ENCODE measurements at regions not wholly inside any gene's neighbourhood (a gene's known extent, or its start where the extent isn't known, plus 50 kb on each side); places are given as distances from the start of the nearest gene placed in this dataset.

GRCh38 chr6:132088150-132088549 is 137.0 kb upstream of the CCN2 start:
- no peak for DNase-seq

GRCh38 chr6:132087391-132087790 is 136.2 kb upstream of the CCN2 start:
- peak; percentile 12 for DNase-seq

GRCh38 chr6:132085731-132086130 is 134.6 kb upstream of the CCN2 start:
- no peak for DNase-seq

- DNase-seq, result no peak
These were observed 133.8 kb upstream of the CCN2 start for GRCh38 chr6:132084811-132085509.

- DNase-seq, result no peak
These were observed 131.2 kb upstream of the CCN2 start for GRCh38 chr6:132082421-132082820.

GRCh38 chr6:132081338-132081737 is 130.2 kb upstream of the CCN2 start:
- DNase-seq, result no peak

GRCh38 chr6:132079286-132079685 is 128.1 kb upstream of the CCN2 start:
- no peak for DNase-seq

GRCh38 chr6:132076452-132076851 is 125.3 kb upstream of the CCN2 start:
- no peak for DNase-seq

- DNase-seq, result no peak
These were observed 121.7 kb upstream of the CCN2 start for GRCh38 chr6:132072831-132073230.

GRCh38 chr6:132072271-132072670 is 121.1 kb upstream of the CCN2 start:
- peak; percentile 54 for DNase-seq

- peak; percentile 13 for DNase-seq
These were observed 119.2 kb upstream of the CCN2 start for GRCh38 chr6:132070356-132070755.

- no peak for DNase-seq
These were observed 117.6 kb upstream of the CCN2 start for GRCh38 chr6:132068766-132069165.

GRCh38 chr6:132067286-132067685 is 116.1 kb upstream of the CCN2 start:
- no peak for DNase-seq

- DNase-seq, result no peak
These were observed 114.4 kb upstream of the CCN2 start for GRCh38 chr6:132065556-132065955.

- DNase-seq, result no peak
These were observed 112.6 kb upstream of the CCN2 start for GRCh38 chr6:132063738-132064137.

GRCh38 chr6:132063204-132063603 is 112.0 kb upstream of the CCN2 start:
- DNase-seq, result no peak

GRCh38 chr6:132062626-132063025 is 111.5 kb upstream of the CCN2 start:
- no peak for DNase-seq

GRCh38 chr6:132061381-132061780 is 110.2 kb upstream of the CCN2 start:
- DNase-seq, result no peak

- no peak for DNase-seq
These were observed 109.4 kb upstream of the CCN2 start for GRCh38 chr6:132060591-132060990.

- DNase-seq, result no peak
These were observed 107.8 kb upstream of the CCN2 start for GRCh38 chr6:132058975-132059374.

GRCh38 chr6:132054525-132054924 is 103.4 kb upstream of the CCN2 start:
- no peak for DNase-seq

- DNase-seq, result no peak
These were observed 102.3 kb upstream of the CCN2 start for GRCh38 chr6:132053511-132053910.

GRCh38 chr6:132052096-132052495 is 100.9 kb upstream of the CCN2 start:
- no peak for DNase-seq

GRCh38 chr6:132045877-132046276 is 94.7 kb upstream of the CCN2 start:
- no peak for DNase-seq

- no peak for DNase-seq
These were observed 92.0 kb upstream of the CCN2 start for GRCh38 chr6:132043148-132043547.
